GM12878 (cell line): ENCODE measurements at regions not wholly inside any gene's neighbourhood (a gene's known extent, or its start where the extent isn't known, plus 50 kb on each side); places are given as distances from the start of the nearest gene placed in this dataset.

Experiments used
- ATAC-seq: fragments of 200-7000 bp; cut with Tn5 transposase; 3 replicates; pipeline ENCODE4 v1.9.1; 2020; ENCODE audit warnings: mild to moderate bottlenecking, moderate library complexity
- BruUV-seq: library from RNA; stranded (reverse); fragments of 400-500 nt; replicated peaks from 2 replicates; lab custom pipeline; 2021; lab: Mats Ljungman, UMichigan
- CTCF ChIA-PET: fragments of 300-600 bp; sonication (Branson Sonifier 250); formaldehyde crosslinking; extraction: SDS; loops from one replicate; lab custom pipeline; 2021; ENCODE audit warnings: inconsistent platforms; lab: Yijun Ruan, JAX
- POLR2A ChIA-PET: fragments of 350-600 bp; formaldehyde crosslinking; extraction: SDS; loops from one replicate; lab custom pipeline; 2021; ENCODE audit warnings: inconsistent platforms; lab: Charles Lee
- RAD21 ChIA-PET: fragments of 300-600 bp; sonication (Branson Sonifier 250); formaldehyde crosslinking; loops from one replicate; lab custom pipeline; 2023; ENCODE audit warnings: antibody characterized with exemption; ENCODE audit not compliant: unreplicated experiment; lab: Charles Lee
- SMC1A ChIA-PET: fragments of 300-600 bp; sonication (Branson Sonifier 250); formaldehyde crosslinking; loops from one replicate; lab custom pipeline; 2023; ENCODE audit not compliant: unreplicated experiment, uncharacterized antibody; lab: Charles Lee
- DNase-seq: peaks from one replicate; pipeline ENCODE4 v3.0.0-alpha.2; 2011; ENCODE audit warnings: low read depth, low spot score
- FAIRE-seq: peaks from 3 replicates; lab custom pipeline; 2011; peaks lifted over from hg19 to GRCh38; lab: Jason Lieb, UNC
- H2AFZ ChIP-seq: 2 replicates; pipeline ENCODE4 v1.6.0; 2011; ENCODE audit warnings: low read depth, low read length, control low read depth; ENCODE audit not compliant: control insufficient read depth
- H3K27ac ChIP-seq: 2 replicates; pipeline ENCODE4 v1.5.1; 2011; ENCODE audit warnings: control low read depth; ENCODE audit not compliant: control insufficient read depth, insufficient read depth
- H3K27me3 ChIP-seq, 2 experiments: replicated peaks in 1 of 2; 2 replicates each; pipeline versions ENCODE4 v1.6.0 to v1.6.1; 2011; ENCODE audit warnings: low read length in 1 of 2; ENCODE audit not compliant: control insufficient read depth in 2 of 2, insufficient read depth in 2 of 2
- H3K36me3 ChIP-seq, 2 experiments: 2 replicates each; pipeline ENCODE4 v1.5.1; 2011; ENCODE audit warnings: low read length in 1 of 2; ENCODE audit not compliant: control insufficient read depth in 2 of 2, insufficient read depth in 2 of 2
- H3K4me1 ChIP-seq: 2 replicates; pipeline ENCODE4 v1.6.1; 2011; ENCODE audit warnings: mild to moderate bottlenecking, low read length, moderate library complexity, mixed read lengths; ENCODE audit not compliant: control insufficient read depth, insufficient read depth
- H3K4me2 ChIP-seq: 2 replicates; pipeline ENCODE4 v1.6.0; 2011; ENCODE audit warnings: control low read depth; ENCODE audit not compliant: control insufficient read depth, insufficient read depth
- H3K4me3 ChIP-seq: fragments of 200-600 bp; sonication (generic); 2 replicates; pipeline ENCODE4 v1.5.1; 2016
- H3K79me2 ChIP-seq: 2 replicates; pipeline ENCODE4 v1.6.0; 2011; ENCODE audit warnings: low read length; ENCODE audit not compliant: control insufficient read depth, insufficient read depth
- H3K9ac ChIP-seq: 2 replicates; pipeline ENCODE4 v1.8.0; 2011; ENCODE audit warnings: low read length, control low read depth, mixed read lengths; ENCODE audit not compliant: control insufficient read depth, insufficient read depth
- H3K9me3 ChIP-seq: replicated peaks from 3 replicates; pipeline ENCODE4 v1.5.1; 2011; ENCODE audit warnings: mild to moderate bottlenecking, low read length; ENCODE audit not compliant: control insufficient read depth, insufficient read depth
- H4K20me1 ChIP-seq: 2 replicates; pipeline ENCODE4 v1.6.0; 2011; ENCODE audit not compliant: control insufficient read depth, insufficient read depth
- ATF3 ChIP-seq: IDR thresholded peaks from 2 replicates; pipeline ENCODE4 v1.6.1; 2011; ENCODE audit warnings: low read depth, mild to moderate bottlenecking, low read length, moderate library complexity, borderline replicate concordance; ENCODE audit errors: extremely low read depth
- EED ChIP-seq: sonication (generic); IDR thresholded peaks from 2 replicates; pipeline ENCODE4 v1.6.1; 2016; ENCODE audit warnings: antibody characterized with exemption, low read depth
- LARP7 ChIP-seq: fragments of 450-650 bp; IDR thresholded peaks from 2 replicates; pipeline ENCODE4 v1.6.1; 2017; ENCODE audit warnings: mild to moderate bottlenecking
- NR2C1 ChIP-seq: fragments of 450-650 bp; IDR thresholded peaks from 2 replicates; pipeline ENCODE4 v1.6.1; 2017; ENCODE audit warnings: antibody characterized with exemption, mild to moderate bottlenecking, moderate library complexity
- NRF1 ChIP-seq: conservative IDR thresholded peaks from 2 replicates; pipeline ENCODE4 v1.6.1; 2011; ENCODE audit warnings: mild to moderate bottlenecking, low read depth, low read length, improper control_type of control experiment
- PAX8 ChIP-seq: fragments of 450-650 bp; IDR thresholded peaks from 2 replicates; pipeline ENCODE4 v1.6.1; 2017; ENCODE audit warnings: mild to moderate bottlenecking, moderate library complexity
- PKNOX1 ChIP-seq: fragments of 450-650 bp; IDR thresholded peaks from 2 replicates; pipeline ENCODE4 v1.6.1; 2016; ENCODE audit warnings: mild to moderate bottlenecking
- POU2F2 ChIP-seq: IDR thresholded peaks from 3 replicates; pipeline ENCODE4 v1.6.1; 2011; ENCODE audit warnings: low read depth, mild to moderate bottlenecking, low read length, borderline replicate concordance
- PRDM15 ChIP-seq: fragments of 450-650 bp; formaldehyde crosslinking; IDR thresholded peaks from 2 replicates; pipeline ENCODE4 v1.4.0; 2020; ENCODE audit warnings: mild to moderate bottlenecking, moderate library complexity
- RELA ChIP-seq: fragments of 450-650 bp; IDR thresholded peaks from 2 replicates; pipeline ENCODE4 v1.8.0; 2014; ENCODE audit warnings: borderline replicate concordance; ENCODE audit not compliant: partially characterized antibody
- SIX5 ChIP-seq: IDR thresholded peaks from 2 replicates; pipeline ENCODE4 v1.6.1; 2011; ENCODE audit warnings: mild to moderate bottlenecking, low read depth, low read length, moderate library complexity; ENCODE audit not compliant: severe bottlenecking
- SKIL ChIP-seq: fragments of 450-650 bp; IDR thresholded peaks from 2 replicates; pipeline ENCODE4 v1.6.1; 2017; ENCODE audit warnings: mild to moderate bottlenecking, low read depth, inconsistent platforms; ENCODE audit not compliant: poor library complexity, severe bottlenecking
- SP1 ChIP-seq: IDR thresholded peaks from one replicate; pipeline ENCODE4 v1.6.1; 2011; ENCODE audit warnings: low read depth, low read length
- YBX1 ChIP-seq: fragments of 450-650 bp; IDR thresholded peaks from 2 replicates; pipeline ENCODE4 v1.6.1; 2016; ENCODE audit warnings: antibody characterized with exemption
- YY1 ChIP-seq: IDR thresholded peaks from 2 replicates; pipeline ENCODE4 v1.6.1; 2011; ENCODE audit warnings: low read depth, mild to moderate bottlenecking, low read length
- ZBTB33 ChIP-seq: fragments of 450-650 bp; IDR thresholded peaks from 2 replicates; pipeline ENCODE4 v1.6.1; 2017; ENCODE audit warnings: mild to moderate bottlenecking
- WGBS: methylation state at CpG from one replicate; pipeline ENCODE4 v1.1.6; 2016; ENCODE audit warnings: low lambda C conversion rate; ENCODE audit not compliant: insufficient replicate concordance, insufficient coverage; ENCODE audit errors: missing lambda C conversion rate; 5-methylcytosine and 5-hydroxymethylcytosine counted together
- in situ Hi-C: fragments of 300-500 bp; cut with MboI; formaldehyde crosslinking; loops from 9 replicates; pipeline ENCODE4 v1.14.3; 2018; ENCODE audit warnings: mixed read lengths
- intact Hi-C: fragments of 100-400 bp; cut with micrococcal nuclease; formaldehyde crosslinking; loops from one replicate; pipeline ENCODE4 v1.14.2; 2022; ENCODE audit not compliant: unreplicated experiment

GRCh38 chr4:66777097-66777496, 768.2 kb downstream of the CENPC start (continued):
- TF ChIP-seq YBX1 (no peak), ATF3 (no peak), LARP7 (no peak), PKNOX1 (no peak)

- 3% methylated on average over 4 of the region's 4 CpGs for WGBS
- no peak for DNase-seq
- POLR2A ChIA-PET: no interaction called here
- TF ChIP-seq PAX8: no peak
- TF ChIP-seq NRF1: no peak
- no peak for TF ChIP-seq NR2C1
- no peak for TF ChIP-seq LARP7
- TF ChIP-seq SIX5: no peak
- no peak for TF ChIP-seq ZBTB33
- no peak for TF ChIP-seq SP1
- no peak for TF ChIP-seq YY1
- TF ChIP-seq SKIL: no peak
- TF ChIP-seq RELA: no peak
- no peak for TF ChIP-seq EED
- no peak for TF ChIP-seq POU2F2
- no peak for TF ChIP-seq PRDM15 (CRISPR knock-in tag)
Measured at GRCh38 chr4:66769441-66769840, 775.9 kb downstream of the CENPC start.

More at GRCh38 chr4:66769441-66769840, 775.9 kb downstream of the CENPC start:
- H2AFZ ChIP-seq: no peak overlapping the region
- SMC1A ChIA-PET: no interaction called here
- CTCF ChIA-PET: no interaction called here
- ATAC-seq (no peak), FAIRE-seq (no peak)
- intact Hi-C loops: no loop called here
- H3K9ac ChIP-seq: no peak overlapping the region
- no peak overlapping the region for H3K4me2 ChIP-seq
- no peak overlapping the region for H3K27ac ChIP-seq
- no TSS peak for BruUV-seq
- no peaks in the 10 kb centered on the region for H3K36me3 ChIP-seq
- H3K4me1 ChIP-seq: no peaks in the 10 kb centered on the region
- no peaks in the 10 kb centered on the region for H3K9me3 ChIP-seq
- no peaks in the 10 kb centered on the region for H4K20me1 ChIP-seq
- H3K79me2 ChIP-seq: no peaks in the 10 kb centered on the region
- in situ Hi-C loops: no loop called here
- H3K4me3 ChIP-seq: no peak overlapping the region
- no peaks in the 10 kb centered on the region for H3K27me3 ChIP-seq
- RAD21 ChIA-PET: no interaction called here
